ENCODE measurements at regions not wholly inside any gene's neighbourhood (a gene's known extent, or its start where the extent isn't known, plus 50 kb on each side); places are given as distances from the start of the nearest gene placed in this dataset.
"Not testable (repeated sequence)": the region's sequence is repeated elsewhere in the genome, so short reads cannot be mapped to it uniquely, and the experiment has no call there.

DNA sequence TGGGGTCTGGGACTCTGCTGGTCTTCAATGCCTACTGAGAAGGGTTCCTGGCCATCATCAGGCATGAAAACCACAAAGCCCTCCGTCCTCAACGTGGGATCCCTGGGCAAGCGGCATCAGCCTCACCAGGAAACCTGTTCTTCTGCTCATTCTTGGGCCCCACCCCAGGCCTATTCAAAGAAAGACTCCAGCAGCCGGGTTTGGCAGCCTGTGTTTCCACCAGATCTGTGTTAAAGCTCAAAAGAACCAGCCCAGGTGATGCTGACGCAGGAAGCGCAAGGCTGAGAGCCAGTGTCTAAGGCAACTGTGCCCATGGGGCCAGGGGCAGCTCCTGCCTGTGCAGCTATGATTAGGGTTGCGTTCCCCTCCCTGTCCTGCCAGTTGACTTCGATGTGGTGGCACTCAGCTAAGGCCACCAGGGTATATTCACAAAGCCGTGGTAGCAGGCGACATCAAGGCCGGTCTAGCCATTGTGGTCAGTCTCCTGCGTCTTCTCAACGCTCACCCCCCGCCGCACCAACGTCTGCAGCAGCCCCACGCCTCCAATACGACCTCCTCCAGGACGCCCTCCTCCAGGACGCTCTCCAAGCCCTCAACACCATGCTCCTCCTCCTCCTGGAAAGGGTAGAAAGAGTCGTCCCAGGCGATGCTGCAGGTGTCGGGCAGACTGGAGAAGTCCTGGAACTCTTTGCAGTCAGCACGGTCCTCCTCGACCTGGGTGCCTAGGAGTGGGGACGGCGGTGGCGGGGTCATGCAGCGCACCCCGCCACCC is 82.1 kb downstream of the TRIM51G start:
- TF ChIP-seq, protein P1, sequence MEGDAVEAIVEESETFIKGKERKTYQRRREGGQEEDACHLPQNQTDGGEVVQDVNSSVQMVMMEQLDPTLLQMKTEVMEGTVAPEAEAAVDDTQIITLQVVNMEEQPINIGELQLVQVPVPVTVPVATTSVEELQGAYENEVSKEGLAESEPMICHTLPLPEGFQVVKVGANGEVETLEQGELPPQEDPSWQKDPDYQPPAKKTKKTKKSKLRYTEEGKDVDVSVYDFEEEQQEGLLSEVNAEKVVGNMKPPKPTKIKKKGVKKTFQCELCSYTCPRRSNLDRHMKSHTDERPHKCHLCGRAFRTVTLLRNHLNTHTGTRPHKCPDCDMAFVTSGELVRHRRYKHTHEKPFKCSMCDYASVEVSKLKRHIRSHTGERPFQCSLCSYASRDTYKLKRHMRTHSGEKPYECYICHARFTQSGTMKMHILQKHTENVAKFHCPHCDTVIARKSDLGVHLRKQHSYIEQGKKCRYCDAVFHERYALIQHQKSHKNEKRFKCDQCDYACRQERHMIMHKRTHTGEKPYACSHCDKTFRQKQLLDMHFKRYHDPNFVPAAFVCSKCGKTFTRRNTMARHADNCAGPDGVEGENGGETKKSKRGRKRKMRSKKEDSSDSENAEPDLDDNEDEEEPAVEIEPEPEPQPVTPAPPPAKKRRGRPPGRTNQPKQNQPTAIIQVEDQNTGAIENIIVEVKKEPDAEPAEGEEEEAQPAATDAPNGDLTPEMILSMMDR (IDR thresholded peaks at IDR 0.05) = not testable (repeated sequence)
- not testable (repeated sequence) for TF ChIP-seq POLR2A (IDR thresholded peaks at IDR 0.05)

Data from vagina (tissue), 2 donors.